Chondrocyte (in vitro differentiated cells): ENCODE measurements at regions not wholly inside any gene's neighbourhood (a gene's known extent, or its start where the extent isn't known, plus 50 kb on each side); places are given as distances from the start of the nearest gene placed in this dataset.

Experiments used
- DNase-seq: peaks from one replicate; pipeline ENCODE4 v3.0.0; 2021; ENCODE audit warnings: mixed read lengths, low spot score
- H3K27ac Mint-ChIP-seq: one replicate; pipeline ENCODE4 v1.8.0; 2021; ENCODE audit warnings: mild to moderate bottlenecking, moderate library complexity, mixed read lengths; ENCODE audit not compliant: unreplicated experiment
- H3K27me3 Mint-ChIP-seq: 2 replicates; pipeline ENCODE4 v1.8.0; 2021; ENCODE audit warnings: low read depth, mixed read lengths
- H3K36me3 Mint-ChIP-seq: 2 replicates; pipeline ENCODE4 v1.8.0; 2021; ENCODE audit warnings: low read depth, mixed read lengths
- H3K4me1 Mint-ChIP-seq: 2 replicates; pipeline ENCODE4 v1.8.0; 2021; ENCODE audit warnings: low read depth, mild to moderate bottlenecking, mixed read lengths
- H3K4me3 Mint-ChIP-seq: one replicate; pipeline ENCODE4 v1.8.0; 2021; ENCODE audit warnings: mild to moderate bottlenecking, moderate library complexity, mixed read lengths; ENCODE audit not compliant: unreplicated experiment
- H3K9me3 Mint-ChIP-seq: 2 replicates; pipeline ENCODE4 v1.8.0; 2021; ENCODE audit warnings: low read depth, mixed read lengths
- CTCF ChIP-seq: fragments of 200-600 bp; sonication (generic); IDR thresholded peaks from 2 replicates; pipeline ENCODE4 v1.5.0; 2021; ENCODE audit warnings: antibody characterized with exemption, mild to moderate bottlenecking, moderate library complexity

- no peaks in the 10 kb centered on the region for H3K36me3 Mint-ChIP-seq
- H3K4me3 Mint-ChIP-seq: no peak overlapping the region
- no peaks in the 10 kb centered on the region for H3K27me3 Mint-ChIP-seq
- TF ChIP-seq CTCF: no peak
- H3K4me1 Mint-ChIP-seq: peaks cover 3% of the 10 kb centered on the region
- no peak overlapping the region for H3K27ac Mint-ChIP-seq
- no peak for DNase-seq
- H3K9me3 Mint-ChIP-seq: peaks cover 12% of the 10 kb centered on the region
Observed at GRCh38 chr9:106581973-106582372, 281.0 kb upstream of the ZNF462 start.

GRCh38 chr9:106583751-106584150 lies 279.2 kb upstream of the ZNF462 start:
- Mint-ChIP-seq H3K27me3 (no peaks in the 10 kb centered on the region), H3K36me3 (no peaks in the 10 kb centered on the region), H3K4me1 (peaks cover 21% of the 10 kb centered on the region), H3K27ac (no peak overlapping the region), H3K4me3 (no peak overlapping the region), H3K9me3 (peaks cover 5% of the 10 kb centered on the region)
- no peak for DNase-seq
- TF ChIP-seq CTCF: no peak

- Mint-ChIP-seq H3K4me1 (peaks cover 26% of the 10 kb centered on the region), H3K27ac (no peak overlapping the region), H3K9me3 (no peaks in the 10 kb centered on the region), H3K27me3 (no peaks in the 10 kb centered on the region), H3K36me3 (no peaks in the 10 kb centered on the region), H3K4me3 (no peak overlapping the region)
- DNase-seq: no peak
- TF ChIP-seq CTCF: no peak
Observed at GRCh38 chr9:106587042-106587441, 275.9 kb upstream of the ZNF462 start.

GRCh38 chr9:106588626-106589025 lies 274.3 kb upstream of the ZNF462 start:
- H3K4me1 Mint-ChIP-seq: peaks cover 26% of the 10 kb centered on the region
- no peaks in the 10 kb centered on the region for H3K27me3 Mint-ChIP-seq
- no peak overlapping the region for H3K4me3 Mint-ChIP-seq
- no peaks in the 10 kb centered on the region for H3K36me3 Mint-ChIP-seq
- H3K9me3 Mint-ChIP-seq: no peaks in the 10 kb centered on the region
- DNase-seq: no peak
- TF ChIP-seq CTCF: no peak
- H3K27ac Mint-ChIP-seq: peak overlapping the region; percentile 66

- Mint-ChIP-seq H3K4me3 (no peak overlapping the region), H3K4me1 (peaks cover 26% of the 10 kb centered on the region), H3K9me3 (no peaks in the 10 kb centered on the region), H3K27me3 (no peaks in the 10 kb centered on the region), H3K36me3 (no peaks in the 10 kb centered on the region), H3K27ac (no peak overlapping the region)
- TF ChIP-seq CTCF: no peak
- DNase-seq: no peak
Observed at GRCh38 chr9:106590759-106591505, 272.0 kb upstream of the ZNF462 start.
